ENCODE measurements at regions not wholly inside any gene's neighbourhood (a gene's known extent, or its start where the extent isn't known, plus 50 kb on each side); places are given as distances from the start of the nearest gene placed in this dataset.
"Not testable (repeated sequence)": the region's sequence is repeated elsewhere in the genome, so short reads cannot be mapped to it uniquely, and the experiment has no call there.

GRCh38 chr10:35992107-35992506 lies 350.0 kb upstream of the FZD8 start:
- ATAC-seq (no peak), DNase-seq (no peak)
- Mint-ChIP-seq H3K4me1 (no peaks in the 10 kb centered on the region), H3K36me3 (ENCODE audit: low read depth) (no peaks in the 10 kb centered on the region), H3K4me3 (no peak overlapping the region), H3K9me3 (no peaks in the 10 kb centered on the region), H3K27ac (no peak overlapping the region), H3K27me3 (no peaks in the 10 kb centered on the region)

GRCh38 chr10:35986756-35987502 lies 344.8 kb upstream of the FZD8 start:
- H3K27ac Mint-ChIP-seq: no peak overlapping the region
- H3K27me3 Mint-ChIP-seq: no peaks in the 10 kb centered on the region
- ATAC-seq: no peak
- H3K9me3 Mint-ChIP-seq: peaks cover 4% of the 10 kb centered on the region
- DNase-seq: no peak
- no peaks in the 10 kb centered on the region for H3K4me1 Mint-ChIP-seq
- H3K4me3 Mint-ChIP-seq: no peak overlapping the region
- no peaks in the 10 kb centered on the region for H3K36me3 Mint-ChIP-seq (ENCODE audit: low read depth)

GRCh38 chr10:35979116-35979515 lies 337.0 kb upstream of the FZD8 start:
- no peaks in the 10 kb centered on the region for H3K27me3 Mint-ChIP-seq
- no peak overlapping the region for H3K4me3 Mint-ChIP-seq
- H3K27ac Mint-ChIP-seq: no peak overlapping the region
- H3K4me1 Mint-ChIP-seq: no peaks in the 10 kb centered on the region
- no peak for DNase-seq
- H3K36me3 Mint-ChIP-seq (ENCODE audit: low read depth): no peaks in the 10 kb centered on the region
- peaks cover 11% of the 10 kb centered on the region for H3K9me3 Mint-ChIP-seq
- no peak for ATAC-seq

GRCh38 chr10:35973912-35974591 lies 332.0 kb upstream of the FZD8 start:
- not testable (repeated sequence) for H3K27me3 Mint-ChIP-seq, ATAC-seq

GRCh38 chr10:35972275-35972674 lies 330.2 kb upstream of the FZD8 start:
- DNase-seq (no peak), ATAC-seq (no peak)
- Mint-ChIP-seq H3K27ac (no peak overlapping the region), H3K27me3 (no peaks in the 10 kb centered on the region), H3K9me3 (peaks cover 12% of the 10 kb centered on the region), H3K36me3 (ENCODE audit: low read depth) (no peaks in the 10 kb centered on the region), H3K4me1 (no peaks in the 10 kb centered on the region), H3K4me3 (no peak overlapping the region)

More at GRCh38 chr10:35973912-35974591, 332.0 kb upstream of the FZD8 start:
- H3K4me1 Mint-ChIP-seq; H3K36me3 Mint-ChIP-seq (ENCODE audit: low read depth); DNase-seq; H3K4me3 Mint-ChIP-seq; H3K27ac Mint-ChIP-seq: not testable (repeated sequence)
- peaks cover 12% of the 10 kb centered on the region for H3K9me3 Mint-ChIP-seq

GRCh38 chr10:35971397-35971796 lies 329.3 kb upstream of the FZD8 start:
- H3K4me3 Mint-ChIP-seq: no peak overlapping the region
- peaks cover 16% of the 10 kb centered on the region for H3K9me3 Mint-ChIP-seq
- ATAC-seq (no peak), DNase-seq (no peak)
- no peak overlapping the region for H3K27ac Mint-ChIP-seq
- no peaks in the 10 kb centered on the region for H3K27me3 Mint-ChIP-seq
- H3K4me1 Mint-ChIP-seq: no peaks in the 10 kb centered on the region
- H3K36me3 Mint-ChIP-seq (ENCODE audit: low read depth): no peaks in the 10 kb centered on the region

- no peak for ATAC-seq
Observed at GRCh38 chr10:35963685-35964084, 321.6 kb upstream of the FZD8 start.

GRCh38 chr10:35961501-35961900 lies 319.4 kb upstream of the FZD8 start:
- Mint-ChIP-seq H3K27ac (no peak overlapping the region), H3K36me3 (ENCODE audit: low read depth) (no peaks in the 10 kb centered on the region), H3K9me3 (peaks cover 15% of the 10 kb centered on the region), H3K4me1 (no peaks in the 10 kb centered on the region), H3K27me3 (no peaks in the 10 kb centered on the region), H3K4me3 (no peak overlapping the region)
- ATAC-seq: no peak
- DNase-seq: no peak

More at GRCh38 chr10:35963685-35964084, 321.6 kb upstream of the FZD8 start:
- H3K4me1 Mint-ChIP-seq: no peaks in the 10 kb centered on the region
- H3K27me3 Mint-ChIP-seq: no peaks in the 10 kb centered on the region
- no peak for DNase-seq
- H3K36me3 Mint-ChIP-seq (ENCODE audit: low read depth): no peaks in the 10 kb centered on the region
- no peak overlapping the region for H3K27ac Mint-ChIP-seq
- no peak overlapping the region for H3K4me3 Mint-ChIP-seq
- peaks cover 20% of the 10 kb centered on the region for H3K9me3 Mint-ChIP-seq

GRCh38 chr10:35959252-35959651 lies 317.2 kb upstream of the FZD8 start:
- ATAC-seq (no peak), DNase-seq (no peak)
- no peaks in the 10 kb centered on the region for H3K27me3 Mint-ChIP-seq
- no peak overlapping the region for H3K4me3 Mint-ChIP-seq
- H3K4me1 Mint-ChIP-seq: no peaks in the 10 kb centered on the region
- H3K9me3 Mint-ChIP-seq: no peaks in the 10 kb centered on the region
- H3K36me3 Mint-ChIP-seq (ENCODE audit: low read depth): no peaks in the 10 kb centered on the region
- no peak overlapping the region for H3K27ac Mint-ChIP-seq

- not testable (repeated sequence) for H3K36me3 Mint-ChIP-seq (ENCODE audit: low read depth); H3K4me1 Mint-ChIP-seq; H3K9me3 Mint-ChIP-seq; H3K4me3 Mint-ChIP-seq; H3K27ac Mint-ChIP-seq; H3K27me3 Mint-ChIP-seq; DNase-seq; ATAC-seq
Observed at GRCh38 chr10:35958609-35959008, 316.5 kb upstream of the FZD8 start.

GRCh38 chr10:35950701-35951100 lies 308.6 kb upstream of the FZD8 start:
- ATAC-seq (no peak), DNase-seq (no peak)
- no peaks in the 10 kb centered on the region for H3K4me1 Mint-ChIP-seq
- no peaks in the 10 kb centered on the region for H3K36me3 Mint-ChIP-seq (ENCODE audit: low read depth)
- H3K27me3 Mint-ChIP-seq: no peaks in the 10 kb centered on the region
- peaks cover 4% of the 10 kb centered on the region for H3K9me3 Mint-ChIP-seq
- H3K4me3 Mint-ChIP-seq: no peak overlapping the region
- H3K27ac Mint-ChIP-seq: no peak overlapping the region

- no peak for ATAC-seq
- Mint-ChIP-seq H3K4me1 (no peaks in the 10 kb centered on the region), H3K4me3 (no peak overlapping the region), H3K36me3 (ENCODE audit: low read depth) (no peaks in the 10 kb centered on the region), H3K27me3 (no peaks in the 10 kb centered on the region), H3K9me3 (peaks cover 4% of the 10 kb centered on the region), H3K27ac (no peak overlapping the region)
- no peak for DNase-seq
Observed at GRCh38 chr10:35950226-35950625, 308.1 kb upstream of the FZD8 start.

- no peak for ATAC-seq
- no peak for DNase-seq
- Mint-ChIP-seq H3K4me3 (no peak overlapping the region), H3K27me3 (no peaks in the 10 kb centered on the region), H3K9me3 (peaks cover 4% of the 10 kb centered on the region), H3K27ac (no peak overlapping the region), H3K36me3 (ENCODE audit: low read depth) (no peaks in the 10 kb centered on the region), H3K4me1 (no peaks in the 10 kb centered on the region)
Observed at GRCh38 chr10:35949811-35950211, 307.7 kb upstream of the FZD8 start.

GRCh38 chr10:35946556-35946955 lies 304.5 kb upstream of the FZD8 start:
- no peaks in the 10 kb centered on the region for H3K36me3 Mint-ChIP-seq (ENCODE audit: low read depth)
- H3K4me1 Mint-ChIP-seq: no peaks in the 10 kb centered on the region
- H3K4me3 Mint-ChIP-seq: no peak overlapping the region
- DNase-seq (no peak), ATAC-seq (no peak)
- peaks cover 10% of the 10 kb centered on the region for H3K9me3 Mint-ChIP-seq
- no peaks in the 10 kb centered on the region for H3K27me3 Mint-ChIP-seq
- no peak overlapping the region for H3K27ac Mint-ChIP-seq

GRCh38 chr10:35942057-35942456 lies 300.0 kb upstream of the FZD8 start:
- H3K36me3 Mint-ChIP-seq (ENCODE audit: low read depth): no peaks in the 10 kb centered on the region
- peaks cover 10% of the 10 kb centered on the region for H3K9me3 Mint-ChIP-seq
- DNase-seq: no peak
- H3K27me3 Mint-ChIP-seq: no peaks in the 10 kb centered on the region
- no peak overlapping the region for H3K27ac Mint-ChIP-seq
- no peak overlapping the region for H3K4me3 Mint-ChIP-seq
- no peak for ATAC-seq
- no peaks in the 10 kb centered on the region for H3K4me1 Mint-ChIP-seq

Data from activated naive CD8-positive, alpha-beta T cell treated with anti-CD3 and anti-CD28 coated beads, Interleukin-2, amount 50 U/mL, for 24 hours (primary cell).